HEK293 (cell line): ENCODE measurements at regions not wholly inside any gene's neighbourhood (a gene's known extent, or its start where the extent isn't known, plus 50 kb on each side); places are given as distances from the start of the nearest gene placed in this dataset.

ENCODE experiments used
- CTCF ChIA-PET: fragments of 350-600 bp; formaldehyde crosslinking; extraction: SDS; loops from one replicate; lab custom pipeline; 2021; ENCODE audit warnings: antibody characterized with exemption; lab: Yijun Ruan, JAX
- POLR2A ChIA-PET: fragments of 300-600 bp; formaldehyde crosslinking; extraction: SDS; loops from one replicate; lab custom pipeline; 2020; ENCODE audit warnings: antibody characterized with exemption, inconsistent platforms; lab: Yijun Ruan, JAX
- H3K27ac ChIP-seq: fragments of 200-500 bp; sonication (Bioruptor generic); 2 replicates; pipeline ENCODE4 v1.5.1; 2014; ENCODE audit warnings: low read depth, low read length, control low read depth, inconsistent platforms; ENCODE audit errors: extremely low read depth
- H3K36me3 ChIP-seq, 2 experiments: fragments of 200-500 bp in 1 of 2; sonication (Bioruptor generic) in 1 of 2; 1 replicate in 1 of 2; 2 replicates in 1 of 2; pipeline ENCODE4 v1.5.1; 2014 to 2017; ENCODE audit warnings: inconsistent platforms in 2 of 2, low read length in 2 of 2; ENCODE audit not compliant: control insufficient read depth in 2 of 2, insufficient read depth in 1 of 2
- H3K4me1 ChIP-seq: fragments of 200-500 bp; sonication (Bioruptor generic); 2 replicates; pipeline ENCODE4 v1.5.1; 2014; ENCODE audit warnings: mild to moderate bottlenecking, low read length, inconsistent platforms; ENCODE audit not compliant: control insufficient read depth, insufficient read depth
- H3K4me3 ChIP-seq: 2 replicates; pipeline ENCODE4 v1.5.1; 2011; ENCODE audit warnings: low read depth, mild to moderate bottlenecking, control low read depth, low read length, moderate library complexity
- H3K9me3 ChIP-seq: fragments of 200-500 bp; sonication (Bioruptor generic); 2 replicates; pipeline ENCODE4 v1.5.1; 2014; ENCODE audit warnings: low read depth, low read length, inconsistent platforms; ENCODE audit not compliant: control insufficient read depth, insufficient read depth
- AEBP2 ChIP-seq: fragments of 450-650 bp; formaldehyde crosslinking; IDR thresholded peaks from 2 replicates; pipeline ENCODE4 v1.5.1; 2016; ENCODE audit warnings: missing biosample characterization, missing genetic modification characterization, borderline replicate concordance
- PRDM4 ChIP-seq: fragments of 450-650 bp; formaldehyde crosslinking; IDR thresholded peaks from 2 replicates; pipeline ENCODE4 v1.5.1; 2017; ENCODE audit warnings: missing biosample characterization, missing genetic modification characterization
- WT1 ChIP-seq: fragments of 450-650 bp; formaldehyde crosslinking; IDR thresholded peaks from 2 replicates; pipeline ENCODE4 v1.5.1; 2016; ENCODE audit warnings: missing biosample characterization, missing genetic modification characterization
- ZBTB49 ChIP-seq: fragments of 450-650 bp; formaldehyde crosslinking; IDR thresholded peaks from 2 replicates; pipeline ENCODE4 v1.5.1; 2016; ENCODE audit warnings: missing biosample characterization, missing genetic modification characterization, low read depth
- ZBTB6 ChIP-seq: fragments of 450-650 bp; formaldehyde crosslinking; IDR thresholded peaks from 2 replicates; pipeline ENCODE4 v1.5.1; 2017; ENCODE audit warnings: missing biosample characterization, missing genetic modification characterization
- ZEB2 ChIP-seq: fragments of 450-650 bp; formaldehyde crosslinking; IDR thresholded peaks from 2 replicates; pipeline ENCODE4 v1.5.1; 2016; ENCODE audit warnings: missing biosample characterization, missing genetic modification characterization
- ZFP3 ChIP-seq: fragments of 450-650 bp; formaldehyde crosslinking; IDR thresholded peaks from 2 replicates; pipeline ENCODE4 v1.5.1; 2016; ENCODE audit warnings: low read depth, missing biosample characterization, missing genetic modification characterization
- ZNF146 ChIP-seq: fragments of 450-650 bp; formaldehyde crosslinking; IDR thresholded peaks from 2 replicates; pipeline ENCODE4 v1.5.1; 2016; ENCODE audit warnings: missing biosample characterization, missing genetic modification characterization
- ZNF157 ChIP-seq: fragments of 450-650 bp; formaldehyde crosslinking; IDR thresholded peaks from 2 replicates; pipeline ENCODE4 v1.5.1; 2016; ENCODE audit warnings: missing biosample characterization, missing genetic modification characterization
- ZNF174 ChIP-seq: fragments of 450-650 bp; formaldehyde crosslinking; IDR thresholded peaks from 2 replicates; pipeline ENCODE4 v1.5.0; 2017; ENCODE audit warnings: missing biosample characterization, mild to moderate bottlenecking, missing genetic modification characterization
- ZNF391 ChIP-seq: fragments of 450-650 bp; formaldehyde crosslinking; IDR thresholded peaks from 2 replicates; pipeline ENCODE4 v1.5.1; 2016; ENCODE audit warnings: low read depth, missing biosample characterization, missing genetic modification characterization, borderline replicate concordance
- ZNF513 ChIP-seq: fragments of 450-650 bp; IDR thresholded peaks from 2 replicates; pipeline ENCODE4 v1.5.1; 2018; ENCODE audit warnings: missing biosample characterization, missing genetic modification characterization
- ZNF558 ChIP-seq: fragments of 450-650 bp; formaldehyde crosslinking; IDR thresholded peaks from 2 replicates; pipeline ENCODE4 v1.5.1; 2016; ENCODE audit warnings: missing biosample characterization, missing genetic modification characterization
- ZNF571 ChIP-seq: fragments of 450-650 bp; formaldehyde crosslinking; IDR thresholded peaks from 2 replicates; pipeline ENCODE4 v1.5.0; 2017; ENCODE audit warnings: missing biosample characterization, missing genetic modification characterization
- ZNF623 ChIP-seq: fragments of 450-650 bp; formaldehyde crosslinking; IDR thresholded peaks from 2 replicates; pipeline ENCODE4 v1.5.1; 2016; ENCODE audit warnings: missing biosample characterization, missing genetic modification characterization
- ZNF654 ChIP-seq: fragments of 450-650 bp; formaldehyde crosslinking; IDR thresholded peaks from 2 replicates; pipeline ENCODE4 v1.5.1; 2016; ENCODE audit warnings: low read depth, missing biosample characterization, missing genetic modification characterization
- ZNF677 ChIP-seq: fragments of 450-650 bp; IDR thresholded peaks from 2 replicates; pipeline ENCODE4 v1.5.0; 2018; ENCODE audit warnings: missing biosample characterization, mild to moderate bottlenecking, missing genetic modification characterization, moderate library complexity
- ZNF76 ChIP-seq: fragments of 450-650 bp; formaldehyde crosslinking; IDR thresholded peaks from 2 replicates; pipeline ENCODE4; 2016; ENCODE audit warnings: low read depth, missing biosample characterization, missing genetic modification characterization, borderline replicate concordance
- ZNF776 ChIP-seq: fragments of 450-650 bp; formaldehyde crosslinking; IDR thresholded peaks from 2 replicates; pipeline ENCODE4 v1.5.0; 2017; ENCODE audit warnings: missing biosample characterization, missing genetic modification characterization, borderline replicate concordance
- ZNF777 ChIP-seq: fragments of 450-650 bp; formaldehyde crosslinking; IDR thresholded peaks from 2 replicates; pipeline ENCODE4 v1.5.1; 2017; ENCODE audit warnings: missing biosample characterization, missing genetic modification characterization, borderline replicate concordance
- ZNF785 ChIP-seq: fragments of 450-650 bp; formaldehyde crosslinking; IDR thresholded peaks from 2 replicates; pipeline ENCODE4 v1.5.1; 2016; ENCODE audit warnings: missing biosample characterization, missing genetic modification characterization
- ZNF843 ChIP-seq: fragments of 450-650 bp; formaldehyde crosslinking; IDR thresholded peaks from 2 replicates; pipeline ENCODE4 v1.5.1; 2016; ENCODE audit warnings: missing biosample characterization, missing genetic modification characterization
- ZSCAN30 ChIP-seq: fragments of 450-650 bp; IDR thresholded peaks from 2 replicates; pipeline ENCODE4 v1.5.1; 2018; ENCODE audit warnings: missing biosample characterization, mild to moderate bottlenecking, missing genetic modification characterization, moderate library complexity
- ZSCAN5A ChIP-seq: fragments of 450-650 bp; formaldehyde crosslinking; IDR thresholded peaks from 2 replicates; pipeline ENCODE4 v1.5.1; 2016; ENCODE audit warnings: missing biosample characterization, missing genetic modification characterization

GRCh38 chr10:52454491-52454890, 140.4 kb downstream of the DKK1 start:
- TF ChIP-seq ZNF558 (no peak), ZNF571 (tag by site-specific recombination) (no peak), ZNF776 (tag by site-specific recombination) (no peak), ZFP3 (no peak), ZNF157 (tag by site-specific recombination) (no peak), ZNF623 (tag by site-specific recombination) (no peak), ZNF146 (tag by site-specific recombination) (no peak), AEBP2 (tag by site-specific recombination) (no peak), ZNF174 (tag by site-specific recombination) (no peak), PRDM4 (tag by site-specific recombination) (no peak), ZNF391 (no peak), ZSCAN5A (tag by site-specific recombination) (no peak), ZNF777 (no peak), ZSCAN30 (tag by site-specific recombination) (no peak)
- no peaks in the 10 kb centered on the region for H3K4me1 ChIP-seq
- H3K4me3 ChIP-seq, result no peak overlapping the region
- CTCF ChIA-PET, result no interaction called here
- no peaks in the 10 kb centered on the region for H3K36me3 ChIP-seq
- no peak overlapping the region for H3K27ac ChIP-seq
- POLR2A ChIA-PET, result no interaction called here
- H3K9me3 ChIP-seq, result no peaks in the 10 kb centered on the region

- TF ChIP-seq ZBTB6 (tag by site-specific recombination), result no peak
- no peak for TF ChIP-seq WT1
- TF ChIP-seq ZEB2 (tag by site-specific recombination), result no peak
- TF ChIP-seq ZNF843 (tag by site-specific recombination), result no peak
- TF ChIP-seq ZNF654, result no peak
- no peak for TF ChIP-seq ZNF785 (tag by site-specific recombination)
- no peak for TF ChIP-seq ZNF76
- TF ChIP-seq ZNF513 (tag by site-specific recombination), result no peak
- no peak for TF ChIP-seq ZNF677 (tag by site-specific recombination)
- TF ChIP-seq ZBTB49 (tag by site-specific recombination), result no peak
- ChIA-PET CTCF (interaction anchor here (0.5 to 1.2 kb wide), 2 partner anchors 145 to 160 kb away, joined by 3 to 4 read pairs; no protein-coding TSS in a partner anchor), POLR2A (no interaction called here)
- H3K27ac ChIP-seq, result no peak overlapping the region
- no peaks in the 10 kb centered on the region for H3K9me3 ChIP-seq
- H3K36me3 ChIP-seq, result no peaks in the 10 kb centered on the region
- no peaks in the 10 kb centered on the region for H3K4me1 ChIP-seq
- H3K4me3 ChIP-seq, result no peak overlapping the region
These were observed 141.0 kb downstream of the DKK1 start for GRCh38 chr10:52455098-52455497.
